HG02973 (cell line): ENCODE measurements at regions not wholly inside any gene's neighbourhood (a gene's known extent, or its start where the extent isn't known, plus 50 kb on each side); places are given as distances from the start of the nearest gene placed in this dataset.
"Not testable (repeated sequence)": the region's sequence is repeated elsewhere in the genome, so short reads cannot be mapped to it uniquely, and the experiment has no call there.

Experiments used
- ATAC-seq: cut with Tn5 transposase; IDR thresholded peaks from one replicate; pipeline ENCODE4 v1.9.1; 2021; ENCODE audit warnings: moderate library complexity; ENCODE audit not compliant: unreplicated experiment

DNA sequence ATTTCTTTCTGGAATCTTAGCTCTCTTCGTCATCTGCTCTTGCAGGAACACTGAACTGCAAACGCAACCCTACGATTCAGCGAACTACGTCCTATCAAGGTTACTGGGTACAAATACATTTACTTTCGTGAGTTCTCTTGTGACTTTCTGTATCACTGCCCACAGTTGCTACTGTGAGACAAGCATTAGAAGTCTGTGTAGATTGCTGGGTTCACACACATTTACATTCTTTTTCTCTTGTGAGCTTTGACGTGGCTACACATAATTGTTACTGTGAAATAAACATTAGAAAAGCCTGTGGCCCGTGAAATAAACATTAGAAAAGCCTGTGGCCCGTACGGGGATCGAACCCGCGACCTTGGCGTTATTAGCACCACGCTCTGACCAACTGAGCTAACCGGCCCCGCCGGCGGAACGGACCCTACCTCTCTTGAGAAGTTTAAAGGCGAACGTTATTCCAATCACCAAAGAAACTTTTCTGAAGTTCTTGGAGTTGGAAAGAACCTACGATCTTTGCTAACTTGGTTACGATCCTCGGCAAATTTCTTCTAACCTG is 61.2 kb upstream of the ZNF322 start:
- ATAC-seq, result not testable (repeated sequence)

DNA sequence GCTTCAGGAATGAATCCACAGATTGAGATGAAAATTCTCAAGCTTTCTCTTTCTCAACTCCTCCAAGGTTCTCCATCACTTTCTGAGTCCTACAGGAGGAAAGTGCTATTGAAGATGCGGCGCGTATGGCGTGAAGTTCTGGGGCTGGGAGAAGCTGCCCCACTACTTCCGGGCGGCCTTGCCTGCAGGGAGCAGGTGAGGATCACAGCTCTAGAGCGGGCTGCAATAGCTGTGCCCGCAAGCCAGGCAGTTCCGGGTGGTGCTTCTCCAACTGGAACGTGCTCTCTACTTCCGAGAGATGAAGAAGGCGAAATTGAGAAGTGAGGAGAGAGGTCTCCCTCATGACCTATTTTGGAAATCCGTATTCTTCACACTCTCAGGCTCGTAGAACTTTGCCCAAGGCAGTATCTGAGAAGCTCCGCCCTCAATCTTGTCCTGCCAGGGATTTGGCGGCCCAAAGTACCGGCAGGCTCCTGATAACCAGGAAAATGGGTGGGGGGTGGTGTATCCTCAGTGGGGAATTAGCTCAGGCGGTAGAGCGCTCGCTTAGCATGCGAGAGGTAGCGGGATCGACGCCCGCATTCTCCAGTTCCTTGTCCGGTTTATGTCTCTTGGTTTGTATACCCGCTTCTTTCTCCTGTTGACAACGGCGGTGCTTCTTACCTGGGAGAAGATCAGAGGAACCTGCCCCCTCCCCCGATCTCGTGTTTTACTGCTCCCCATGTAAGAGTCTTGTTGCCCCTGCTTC is 70.6 kb upstream of the ZNF322 start:
- not testable (repeated sequence) for ATAC-seq

DNA sequence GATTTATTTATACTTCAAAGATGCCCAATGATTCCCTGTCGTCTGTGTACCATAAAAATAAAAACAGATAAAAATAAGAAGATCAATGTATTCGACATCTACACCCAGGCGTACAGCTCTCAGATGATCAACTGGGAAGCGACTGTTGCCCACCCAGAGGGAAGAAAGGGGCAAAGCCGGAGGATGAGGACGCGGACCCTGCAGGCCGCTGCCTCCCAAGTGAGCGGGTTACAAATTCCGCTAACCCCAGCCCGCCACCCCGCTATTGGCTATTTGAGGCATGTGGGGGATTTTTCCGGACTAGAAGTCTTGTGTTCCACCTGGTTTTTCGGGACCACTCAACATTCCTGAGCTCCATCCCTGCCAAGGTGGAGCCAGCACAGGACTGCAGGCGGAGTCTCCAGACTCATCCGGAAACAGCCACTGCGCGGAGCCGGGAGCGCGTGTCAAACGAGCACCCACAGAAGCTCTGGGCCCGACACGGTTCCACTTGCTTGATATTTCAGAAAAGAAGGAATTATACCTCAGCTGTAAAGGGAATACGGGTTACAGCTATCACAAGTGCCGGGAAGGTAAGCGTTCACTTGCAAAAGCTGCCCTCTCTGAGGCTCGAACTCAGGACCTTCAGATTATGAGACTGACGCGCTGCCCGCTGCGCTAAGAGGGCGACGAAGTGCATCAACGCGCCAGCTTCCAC is 75.4 kb upstream of the ZNF322 start:
- ATAC-seq, result not testable (repeated sequence)

GRCh38 chr6:26739811-26740210 is 80.3 kb upstream of the ZNF322 start:
- no peak for ATAC-seq

GRCh38 chr6:26743157-26743821 is 83.7 kb upstream of the ZNF322 start:
- ATAC-seq, result no peak

- no peak for ATAC-seq
Measured at GRCh38 chr6:26743941-26744699, 84.6 kb upstream of the ZNF322 start.

GRCh38 chr6:26744837-26745282 is 85.3 kb upstream of the ZNF322 start:
- ATAC-seq, result not testable (repeated sequence)

DNA sequence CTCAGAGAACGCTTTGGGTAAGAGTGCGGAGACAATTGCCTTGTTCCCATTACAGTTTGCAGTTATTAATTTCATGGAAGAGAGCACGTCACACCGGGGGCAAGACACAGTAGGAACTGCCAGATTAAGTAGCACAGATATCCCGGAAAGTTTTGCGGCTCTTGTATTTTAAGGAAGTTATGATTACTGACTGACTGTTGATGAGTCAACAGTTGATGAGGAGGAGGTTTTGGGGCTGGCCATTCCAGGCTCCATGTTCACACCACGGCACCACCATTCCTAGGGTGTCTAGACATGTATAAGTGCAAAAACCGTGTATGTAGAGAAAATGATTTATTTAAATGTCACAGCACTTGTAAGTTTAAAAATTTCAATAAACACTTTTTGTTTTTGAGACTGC is 86.4 kb upstream of the ZNF322 start:
- not testable (repeated sequence) for ATAC-seq

DNA sequence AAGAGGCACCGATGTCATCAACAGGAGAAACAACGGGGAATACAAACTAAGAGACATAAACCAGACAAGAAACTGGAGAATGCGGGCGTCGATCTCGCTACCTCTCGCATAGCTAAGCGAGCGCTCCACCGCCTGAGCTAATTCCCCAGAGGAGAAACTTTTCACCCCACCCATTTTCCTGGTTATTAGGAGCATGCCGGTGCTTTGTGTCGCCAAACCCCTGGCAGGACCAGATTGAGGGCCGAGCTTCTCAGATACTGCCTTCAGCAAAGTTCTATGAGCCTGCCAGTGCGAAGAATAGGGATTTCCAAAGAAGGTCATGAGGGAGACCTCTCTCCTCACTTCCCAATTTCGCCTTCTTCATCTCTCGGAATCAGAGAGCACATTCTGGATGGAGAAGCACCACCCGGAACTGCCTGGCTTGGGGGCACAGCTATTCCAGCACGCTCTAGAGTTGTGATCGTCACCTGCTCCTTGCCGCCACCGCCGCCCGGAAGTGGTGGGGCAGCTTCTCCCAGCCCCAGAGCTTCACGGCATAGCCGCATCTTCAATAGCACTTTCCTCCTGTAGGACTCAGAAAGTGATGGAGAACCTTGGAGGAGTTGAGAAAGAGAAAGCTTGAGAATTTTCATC is 89.7 kb upstream of the ZNF322 start:
- ATAC-seq, result not testable (repeated sequence)

- ATAC-seq, result not testable (repeated sequence)
Measured at GRCh38 chr6:26749759-26750126, 90.2 kb upstream of the ZNF322 start.

DNA sequence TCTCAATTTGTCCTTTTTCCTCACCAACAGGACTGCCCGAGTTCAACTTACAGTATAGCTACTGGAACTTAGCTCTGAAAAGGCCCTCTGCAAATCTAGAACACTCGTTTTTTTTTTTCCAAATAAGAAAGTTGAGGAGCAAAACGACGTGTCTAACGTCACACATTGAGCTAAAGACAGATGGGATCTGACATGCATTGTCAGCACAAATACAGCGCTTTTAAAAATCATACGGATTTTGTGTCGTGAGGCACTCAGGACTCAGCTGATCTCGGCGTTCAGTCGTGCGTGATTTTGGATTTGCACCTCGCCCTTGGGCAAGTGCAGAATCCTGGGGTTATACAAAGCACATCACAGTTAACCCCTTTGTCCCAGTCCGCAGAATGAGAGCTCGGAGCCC is 94.7 kb upstream of the ZNF322 start:
- no peak for ATAC-seq

DNA sequence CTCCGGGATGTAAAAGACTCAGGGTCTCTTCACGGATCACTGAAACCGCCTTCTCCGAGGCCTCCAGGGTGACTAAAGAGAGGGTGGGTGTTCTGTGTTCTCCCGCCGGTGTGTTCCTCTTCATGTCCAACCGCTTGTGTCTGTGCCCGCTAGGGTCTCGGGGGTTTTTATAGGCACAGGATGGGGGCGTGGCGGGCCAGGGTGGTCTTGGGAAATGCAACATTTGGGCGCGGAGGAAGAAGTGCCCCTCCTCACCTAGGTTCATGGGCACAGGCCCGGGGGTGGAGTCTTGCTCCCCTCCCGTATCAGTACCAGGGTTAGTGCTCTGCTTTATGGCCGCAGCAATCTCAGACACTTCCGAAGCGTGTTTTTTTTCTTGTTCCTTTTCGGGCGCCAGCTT is 95.3 kb upstream of the ZNF322 start:
- not testable (repeated sequence) for ATAC-seq

GRCh38 chr6:26756067-26756805 is 96.7 kb upstream of the ZNF322 start:
- not testable (repeated sequence) for ATAC-seq

DNA sequence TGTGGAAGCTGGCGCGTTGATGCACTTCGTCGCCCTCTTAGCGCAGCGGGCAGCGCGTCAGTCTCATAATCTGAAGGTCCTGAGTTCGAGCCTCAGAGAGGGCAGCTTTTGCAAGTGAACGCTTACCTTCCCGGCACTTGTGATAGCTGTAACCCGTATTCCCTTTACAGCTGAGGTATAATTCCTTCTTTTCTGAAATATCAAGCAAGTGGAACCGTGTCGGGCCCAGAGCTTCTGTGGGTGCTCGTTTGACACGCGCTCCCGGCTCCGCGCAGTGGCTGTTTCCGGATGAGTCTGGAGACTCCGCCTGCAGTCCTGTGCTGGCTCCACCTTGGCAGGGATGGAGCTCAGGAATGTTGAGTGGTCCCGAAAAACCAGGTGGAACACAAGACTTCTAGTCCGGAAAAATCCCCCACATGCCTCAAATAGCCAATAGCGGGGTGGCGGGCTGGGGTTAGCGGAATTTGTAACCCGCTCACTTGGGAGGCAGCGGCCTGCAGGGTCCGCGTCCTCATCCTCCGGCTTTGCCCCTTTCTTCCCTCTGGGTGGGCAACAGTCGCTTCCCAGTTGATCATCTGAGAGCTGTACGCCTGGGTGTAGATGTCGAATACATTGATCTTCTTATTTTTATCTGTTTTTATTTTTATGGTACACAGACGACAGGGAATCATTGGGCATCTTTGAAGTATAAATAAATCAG is 106.8 kb upstream of the ZNF322 start:
- ATAC-seq, result not testable (repeated sequence)

- ATAC-seq, result not testable (repeated sequence)
Measured at GRCh38 chr6:26770941-26771666, 111.6 kb upstream of the ZNF322 start.

DNA sequence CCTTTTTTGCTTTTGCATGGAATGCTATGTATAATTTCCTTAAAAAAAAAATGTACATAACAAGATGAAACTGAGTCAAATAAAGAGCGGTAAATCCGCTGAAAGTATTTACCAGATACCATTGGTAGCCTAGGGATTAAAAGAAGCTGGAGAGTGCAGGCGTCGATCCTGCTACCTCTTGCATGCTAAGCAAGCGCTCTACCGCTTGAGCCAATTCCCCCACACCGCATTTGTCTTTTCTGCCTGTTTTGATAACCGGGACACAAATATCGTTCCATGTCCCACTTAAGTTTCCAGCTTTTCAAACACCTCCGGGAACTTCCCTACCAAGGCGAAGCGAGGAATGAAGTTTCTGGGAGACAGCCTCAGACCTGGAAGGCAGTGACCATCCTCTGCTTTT is 113.9 kb upstream of the ZNF322 start:
- ATAC-seq, result not testable (repeated sequence)

DNA sequence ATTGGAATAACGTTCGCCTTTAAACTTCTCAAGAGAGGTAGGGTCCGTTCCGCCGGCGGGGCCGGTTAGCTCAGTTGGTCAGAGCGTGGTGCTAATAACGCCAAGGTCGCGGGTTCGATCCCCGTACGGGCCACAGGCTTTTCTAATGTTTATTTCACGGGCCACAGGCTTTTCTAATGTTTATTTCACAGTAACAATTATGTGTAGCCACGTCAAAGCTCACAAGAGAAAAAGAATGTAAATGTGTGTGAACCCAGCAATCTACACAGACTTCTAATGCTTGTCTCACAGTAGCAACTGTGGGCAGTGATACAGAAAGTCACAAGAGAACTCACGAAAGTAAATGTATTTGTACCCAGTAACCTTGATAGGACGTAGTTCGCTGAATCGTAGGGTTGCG is 121.0 kb upstream of the ZNF322 start:
- ATAC-seq, result not testable (repeated sequence)
